ENCODE measurements at regions not wholly inside any gene's neighbourhood (a gene's known extent, or its start where the extent isn't known, plus 50 kb on each side); places are given as distances from the start of the nearest gene placed in this dataset.

GRCh38 chr3:44048196-44048924 is 193.3 kb upstream of the TOPAZ1 start:
- TF ChIP-seq RAD21 (conservative IDR thresholded peaks at IDR 0.05) (no peak), SMC3 (conservative IDR thresholded peaks at IDR 0.05; ENCODE audit: poor library complexity) (no peak)

Measured in neural cell (in vitro differentiated cells).